OCI-LY1 (cell line): ENCODE measurements at regions not wholly inside any gene's neighbourhood (a gene's known extent, or its start where the extent isn't known, plus 50 kb on each side); places are given as distances from the start of the nearest gene placed in this dataset.

Source experiments
- CTCF ChIP-seq: fragments of 200-600 bp; sonication (generic), shearing (Covaris generic); IDR thresholded peaks from 2 replicates; pipeline ENCODE4 v1.5.1; 2017; ENCODE audit warnings: mild to moderate bottlenecking, antibody characterized with exemption, low read length, moderate library complexity, mixed read lengths
- EZH2 ChIP-seq: fragments of 200-600 bp; sonication (generic), shearing (Covaris generic); IDR thresholded peaks from 2 replicates; pipeline ENCODE4 v1.8.0; 2017; ENCODE audit warnings: borderline replicate concordance, mixed run types, mild to moderate bottlenecking, antibody characterized with exemption, low read length, moderate library complexity, mixed read lengths

- no peak for TF ChIP-seq CTCF
- TF ChIP-seq EZH2: no peak
These were observed 185.3 kb downstream of the ANKRD30B start for GRCh38 chr18:14933049-14933851.
